ENCODE measurements at regions not wholly inside any gene's neighbourhood (a gene's known extent, or its start where the extent isn't known, plus 50 kb on each side); places are given as distances from the start of the nearest gene placed in this dataset.

- TF ChIP-seq YY1 (IDR thresholded peaks at IDR 0.05) = no peak
- no peak for TF ChIP-seq JUND (IDR thresholded peaks at IDR 0.05)
Observed at GRCh38 chr3:187941135-187941847, 196.0 kb upstream of the BCL6 start.

All from liver (tissue), 2 donors.